ENCODE measurements at regions not wholly inside any gene's neighbourhood (a gene's known extent, or its start where the extent isn't known, plus 50 kb on each side); places are given as distances from the start of the nearest gene placed in this dataset.
"Not testable (repeated sequence)": the region's sequence is repeated elsewhere in the genome, so short reads cannot be mapped to it uniquely, and the experiment has no call there.

DNA sequence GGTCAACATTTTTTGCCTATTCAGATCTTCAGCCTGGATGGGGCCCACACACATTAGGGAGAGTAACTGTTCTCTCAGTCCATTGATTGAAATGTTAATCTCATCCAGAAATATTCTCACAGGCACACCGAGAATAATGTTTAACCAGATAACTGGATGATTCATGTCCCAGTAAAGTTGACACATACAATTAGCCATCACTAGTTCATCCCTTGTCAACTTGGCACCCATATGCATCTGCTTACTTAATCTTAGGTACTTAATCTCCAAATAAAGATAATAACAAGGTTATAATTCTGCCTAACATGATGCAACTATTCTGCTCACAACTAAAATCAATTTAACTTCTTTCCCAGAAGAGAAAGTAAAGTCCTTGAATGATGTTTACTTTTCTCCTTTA lies 502.6 kb downstream of the ADRA2A start:
- no peak for DNase-seq (ENCODE audit: low spot score)

DNA sequence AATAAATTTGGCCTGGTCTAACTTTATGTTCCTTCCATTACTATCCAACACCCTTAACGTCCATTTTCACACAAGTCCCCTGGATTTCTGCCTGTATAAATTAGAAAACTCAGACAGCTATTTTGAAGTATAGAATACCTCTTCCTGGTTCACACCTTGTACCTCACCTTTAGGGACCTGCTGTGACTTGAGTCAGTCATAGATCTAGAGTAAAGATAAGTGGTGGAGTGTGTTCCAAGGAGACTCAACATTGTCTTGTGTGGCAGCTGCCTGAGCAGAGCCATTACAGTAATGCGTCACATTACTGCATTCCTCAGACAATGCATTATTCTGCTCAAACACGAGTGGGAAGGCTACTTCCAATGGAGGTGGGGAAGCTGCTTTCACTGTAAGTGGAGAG lies 513.9 kb downstream of the ADRA2A start:
- DNase-seq (ENCODE audit: low spot score) = no peak

DNA sequence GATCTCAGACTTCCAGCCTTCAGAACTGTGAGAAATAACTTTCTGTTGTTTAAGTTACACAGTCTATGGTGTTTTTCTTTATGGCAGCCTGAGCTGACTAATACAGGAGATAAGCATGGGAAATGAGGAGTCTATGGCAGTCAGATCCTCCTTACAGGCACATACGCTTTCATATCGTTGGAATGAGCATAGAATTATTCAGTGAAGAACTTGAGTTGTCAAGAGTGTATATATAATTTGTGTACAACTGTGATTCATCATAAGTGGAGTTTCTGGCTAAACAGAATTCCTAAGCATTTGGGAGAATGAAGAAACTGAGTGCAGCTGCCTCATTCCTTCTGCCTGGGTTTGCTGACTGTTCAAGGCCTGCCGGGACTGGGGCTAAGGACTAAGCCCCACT lies 516.7 kb downstream of the ADRA2A start:
- no peak for DNase-seq (ENCODE audit: low spot score)

DNA sequence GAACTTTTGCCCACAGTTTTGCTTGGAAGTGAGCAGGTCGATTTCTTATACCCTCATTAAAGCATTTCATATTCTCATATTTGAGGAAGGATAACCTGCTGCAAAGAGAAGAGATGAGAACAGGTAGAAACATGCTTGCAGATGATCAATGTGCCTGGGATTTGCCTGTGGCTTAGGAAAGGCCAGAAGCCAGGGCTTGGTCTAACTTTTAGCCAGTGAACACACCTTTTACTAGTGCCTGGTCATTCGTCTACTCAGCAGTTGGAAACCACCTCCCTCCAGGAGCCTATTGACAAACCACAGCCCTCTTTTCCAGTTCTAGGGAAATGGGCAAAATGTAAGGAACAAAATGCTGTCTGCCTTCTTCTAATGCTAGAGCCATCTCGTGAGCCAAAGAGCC lies 518.3 kb downstream of the ADRA2A start:
- no peak for DNase-seq (ENCODE audit: low spot score)

DNA sequence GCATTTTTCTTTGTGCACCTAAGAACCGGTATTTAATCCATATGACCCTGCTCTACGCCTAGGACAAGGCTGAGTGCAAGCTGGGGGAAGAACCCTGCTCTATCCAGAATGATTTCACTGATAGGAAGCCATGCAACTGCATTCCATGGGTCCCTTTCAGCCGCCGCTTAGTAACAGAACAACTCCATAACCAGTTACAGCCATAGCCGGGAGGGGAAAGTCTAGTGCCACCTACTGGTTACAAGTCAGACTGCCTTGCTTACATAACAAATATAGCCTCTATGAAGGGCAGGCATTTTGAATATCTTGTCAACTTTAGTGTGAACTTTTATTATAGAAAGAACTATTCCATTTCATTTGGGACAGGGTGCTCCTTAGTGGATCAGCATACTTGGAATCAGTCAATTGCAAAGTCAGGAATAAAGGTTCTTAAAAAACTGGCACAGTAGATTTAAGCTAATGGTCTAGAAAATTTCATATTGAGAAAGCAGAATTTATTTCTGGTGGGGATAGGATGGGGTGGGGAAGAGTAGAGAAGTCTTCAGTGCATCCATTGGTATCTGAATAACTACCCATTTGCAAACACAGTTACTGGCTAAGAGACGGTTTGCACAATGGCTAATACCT lies 521.7 kb downstream of the ADRA2A start:
- DNase-seq (ENCODE audit: low spot score) = peak; percentile 63

DNA sequence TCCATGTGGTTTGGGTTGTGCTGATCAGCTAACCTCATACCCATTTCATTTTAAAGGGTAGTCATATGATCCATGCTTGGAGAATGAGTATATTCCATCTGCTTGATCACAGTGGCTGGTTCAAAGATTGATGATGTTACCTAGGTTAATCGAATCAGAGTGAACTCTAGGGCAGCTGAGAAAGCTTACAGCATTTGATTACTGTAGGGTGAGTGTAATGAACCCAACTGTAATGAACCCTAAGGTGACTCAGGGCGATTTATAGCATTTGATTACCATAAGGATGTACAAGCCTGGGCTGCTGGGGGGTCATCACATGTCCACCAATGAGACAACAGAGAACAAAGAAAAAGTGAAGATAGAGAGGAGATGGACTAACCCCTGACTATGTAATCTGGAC lies 523.1 kb downstream of the ADRA2A start:
- DNase-seq (ENCODE audit: low spot score) = no peak

DNA sequence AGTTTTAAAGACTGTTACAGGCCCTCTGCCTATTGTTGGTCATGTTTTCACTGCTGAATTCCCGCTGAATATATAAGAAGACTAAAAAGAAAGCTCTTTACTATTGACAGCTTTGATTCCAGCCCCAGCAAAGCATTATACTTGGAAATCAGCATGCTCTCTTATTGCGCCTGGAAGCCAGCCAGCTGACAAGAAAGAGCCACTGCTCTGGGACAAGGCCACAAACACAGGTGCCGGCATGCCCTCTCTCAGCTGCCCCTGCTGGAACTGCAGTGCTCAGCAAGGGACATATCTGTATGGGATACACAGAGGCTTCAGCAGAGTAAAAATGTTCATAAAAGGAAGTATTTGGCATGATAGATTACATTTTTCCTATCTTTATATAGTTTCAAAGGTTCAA lies 523.9 kb downstream of the ADRA2A start:
- DNase-seq (ENCODE audit: low spot score) = no peak

DNA sequence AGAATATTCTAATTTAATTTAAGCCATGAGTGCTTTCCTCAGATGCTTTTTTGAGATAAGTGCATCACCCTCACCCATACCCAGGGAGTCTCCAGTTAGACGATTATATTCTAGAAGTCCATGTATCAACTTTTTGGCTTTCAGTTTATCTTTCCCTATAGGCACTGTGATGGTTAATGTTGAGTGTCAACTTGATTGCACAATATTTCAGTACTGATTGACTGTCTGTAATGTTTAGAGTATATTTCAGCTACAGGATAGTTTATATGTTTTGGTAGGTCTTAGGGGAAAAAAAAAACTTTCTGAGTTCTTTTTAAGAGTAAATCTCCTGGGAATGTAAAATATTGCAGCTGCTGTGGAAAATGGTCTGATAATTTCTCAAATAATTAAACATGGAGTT lies 535.4 kb downstream of the ADRA2A start:
- DNase-seq (ENCODE audit: low spot score) = no peak

DNA sequence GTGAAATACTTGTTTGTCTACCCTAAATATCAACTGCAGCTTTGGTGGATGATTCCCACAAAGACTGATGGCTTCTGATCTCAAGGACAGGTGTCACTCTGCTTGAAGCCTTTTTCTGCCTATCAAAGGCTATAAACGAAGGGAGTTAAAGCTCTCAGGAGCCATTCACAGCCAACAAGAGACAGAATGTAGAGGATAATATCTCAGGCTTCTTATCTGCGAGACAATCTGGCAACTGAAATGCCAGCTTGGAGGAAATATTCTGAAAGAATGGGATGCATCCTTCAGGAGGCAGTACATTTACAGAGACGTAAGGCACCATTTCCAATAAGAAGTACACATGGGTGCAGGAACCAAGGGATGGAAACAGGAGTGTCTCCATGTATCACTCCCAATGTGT lies 549.4 kb downstream of the GPAM start:
- DNase-seq (ENCODE audit: low spot score) = no peak

DNA sequence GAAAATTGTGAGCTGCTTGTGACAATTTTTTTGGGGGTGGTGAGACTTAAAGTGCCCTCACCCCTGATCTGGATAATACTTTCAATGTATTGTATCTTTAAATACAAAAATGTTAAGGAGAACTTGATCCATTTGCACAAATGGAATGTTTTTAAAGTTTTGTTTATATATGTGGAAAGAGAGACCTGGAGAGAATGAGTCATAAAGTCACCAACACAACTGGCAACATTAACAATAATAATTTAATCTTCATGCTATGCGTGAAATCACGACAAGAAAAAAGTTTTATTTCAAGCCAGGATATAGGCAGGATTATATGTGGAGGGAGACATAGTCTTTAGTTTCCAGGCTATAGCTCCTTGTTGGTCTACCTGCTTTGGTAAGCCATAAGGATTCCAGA lies 537.5 kb downstream of the GPAM start:
- DNase-seq (ENCODE audit: low spot score) = no peak

DNA sequence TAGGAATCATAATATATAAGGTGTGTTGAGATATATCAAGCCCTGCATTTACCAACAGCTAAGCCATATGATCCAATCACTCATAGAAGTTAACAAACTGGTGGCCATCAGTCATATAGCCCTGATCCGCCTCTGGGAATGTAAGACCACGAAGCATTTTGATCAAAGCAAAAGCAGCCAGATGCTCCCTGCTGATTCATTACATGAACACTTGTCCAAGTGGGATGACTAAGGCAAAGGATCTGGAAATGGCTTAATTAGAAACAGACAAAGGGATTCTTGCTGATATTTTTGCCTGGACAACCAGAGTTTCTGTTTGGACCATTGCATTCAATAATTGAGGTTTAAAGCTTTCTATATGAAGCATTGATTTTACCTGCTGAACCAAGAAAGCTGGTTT lies 535.5 kb downstream of the GPAM start:
- no peak for DNase-seq (ENCODE audit: low spot score)

DNA sequence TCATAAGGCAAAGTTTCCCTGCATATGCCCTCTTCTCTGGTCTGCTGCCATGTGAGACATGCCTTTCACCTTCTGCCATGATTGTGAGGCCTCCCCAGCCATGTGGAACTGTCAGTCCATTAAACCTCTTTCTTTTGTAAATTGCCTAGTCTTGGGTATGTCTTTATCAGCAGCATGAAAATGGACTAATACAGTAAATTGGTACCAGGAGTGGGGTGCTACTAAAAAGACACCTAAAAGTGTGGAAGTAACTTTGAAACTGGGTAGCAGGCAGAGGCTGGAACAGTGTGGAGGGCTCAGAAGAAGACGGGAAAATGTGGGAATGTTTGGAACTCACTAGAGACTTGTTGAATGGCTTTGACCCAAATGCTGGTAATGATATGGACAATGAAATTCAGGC lies 534.5 kb downstream of the GPAM start:
- not testable (repeated sequence) for DNase-seq (ENCODE audit: low spot score)

DNA sequence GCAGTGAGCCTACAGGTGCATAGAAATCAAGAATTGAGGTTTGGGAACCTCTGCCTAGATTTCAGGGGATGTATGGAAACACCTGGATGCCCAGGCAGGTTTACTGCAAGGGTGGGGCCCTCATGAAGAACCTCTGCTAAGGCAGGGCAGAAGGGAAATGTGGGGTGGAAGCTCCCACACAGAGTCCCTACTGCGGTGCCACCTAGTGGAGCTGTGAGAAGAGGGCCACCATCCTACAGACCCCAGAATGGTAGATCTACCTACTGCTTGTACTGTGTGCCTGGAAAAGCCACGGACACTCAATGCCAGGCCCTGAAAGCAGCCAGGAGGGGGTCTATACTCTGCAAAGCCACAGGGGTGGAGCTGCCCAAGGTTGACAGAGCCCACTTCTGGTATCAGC lies 533.5 kb downstream of the GPAM start:
- no peak for DNase-seq (ENCODE audit: low spot score)

DNA sequence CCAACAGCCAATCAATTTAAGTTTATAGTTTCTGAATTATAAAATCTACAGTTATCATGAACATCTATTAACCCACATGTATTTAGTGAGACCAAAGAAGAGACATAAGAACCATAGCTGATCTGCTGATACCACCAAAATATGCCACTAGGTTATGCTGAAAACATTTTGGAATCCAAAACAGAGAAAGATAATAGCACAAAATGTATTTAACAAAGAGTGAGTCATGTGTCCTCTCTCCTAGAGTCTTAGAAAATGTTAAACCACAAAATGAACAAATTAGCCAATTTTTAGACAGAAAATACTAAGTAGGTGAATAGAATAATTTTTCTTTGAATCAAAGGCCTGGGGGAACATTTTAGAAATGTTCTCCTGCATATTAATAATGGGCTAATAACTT lies 527.5 kb downstream of the GPAM start:
- DNase-seq (ENCODE audit: low spot score) = no peak

DNA sequence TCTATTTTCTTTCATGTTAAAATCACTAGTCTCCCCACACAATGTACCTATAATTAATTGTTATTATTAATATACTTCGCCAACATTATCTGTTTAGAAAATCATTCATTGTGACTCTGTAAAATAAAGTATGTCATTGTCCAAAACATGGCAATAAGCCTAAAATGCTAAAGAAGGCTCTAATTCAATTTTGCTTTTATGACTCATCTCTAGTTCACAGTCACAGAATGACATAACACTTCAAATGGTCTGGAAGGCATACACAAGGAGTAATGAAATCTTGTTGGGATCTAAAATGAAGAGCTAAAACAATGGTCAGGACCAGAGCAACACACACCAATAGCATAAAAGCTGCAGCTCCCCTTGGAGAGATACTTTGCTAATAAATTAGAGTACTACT lies 505.8 kb downstream of the GPAM start:
- DNase-seq (ENCODE audit: low spot score) = no peak

DNA sequence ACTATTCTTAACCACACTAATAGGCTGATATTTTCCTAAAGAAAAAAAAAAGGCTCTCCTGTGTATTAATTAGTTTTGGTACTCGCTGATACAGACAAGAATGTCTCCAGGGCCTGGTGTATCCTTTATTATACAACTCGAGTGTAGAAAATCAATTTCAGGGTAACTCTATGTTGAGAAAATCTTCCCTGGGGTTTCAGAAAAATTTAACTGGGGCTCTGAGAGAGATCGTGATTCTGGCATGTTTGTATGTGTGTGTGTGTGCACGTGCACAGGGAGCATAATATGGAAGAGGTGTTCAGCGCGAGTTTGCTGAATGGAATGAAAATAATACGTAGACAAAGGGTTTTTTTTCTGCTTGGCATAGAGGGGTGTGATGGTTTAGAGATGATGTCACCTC lies 496.8 kb downstream of the GPAM start:
- no peak for DNase-seq (ENCODE audit: low spot score)

DNA sequence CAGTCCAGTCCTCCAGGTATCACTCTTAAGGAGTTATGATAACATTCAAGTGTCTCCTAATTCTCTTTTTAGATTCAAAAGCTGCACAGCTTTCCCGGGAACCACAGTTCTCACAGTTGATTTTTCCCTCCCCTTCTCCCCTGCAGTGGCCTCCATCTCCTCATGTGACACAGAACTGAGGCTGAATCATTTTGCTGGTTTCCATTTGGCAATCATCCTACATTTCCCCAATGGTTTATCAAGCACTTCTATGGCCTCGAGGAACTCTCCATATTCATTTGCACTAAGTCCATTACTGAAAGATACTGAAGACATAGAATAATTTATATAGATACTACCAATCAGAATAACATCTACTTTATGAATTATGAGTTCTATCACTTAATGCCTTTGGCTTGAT lies 484.9 kb downstream of the GPAM start:
- DNase-seq (ENCODE audit: low spot score) = no peak

DNA sequence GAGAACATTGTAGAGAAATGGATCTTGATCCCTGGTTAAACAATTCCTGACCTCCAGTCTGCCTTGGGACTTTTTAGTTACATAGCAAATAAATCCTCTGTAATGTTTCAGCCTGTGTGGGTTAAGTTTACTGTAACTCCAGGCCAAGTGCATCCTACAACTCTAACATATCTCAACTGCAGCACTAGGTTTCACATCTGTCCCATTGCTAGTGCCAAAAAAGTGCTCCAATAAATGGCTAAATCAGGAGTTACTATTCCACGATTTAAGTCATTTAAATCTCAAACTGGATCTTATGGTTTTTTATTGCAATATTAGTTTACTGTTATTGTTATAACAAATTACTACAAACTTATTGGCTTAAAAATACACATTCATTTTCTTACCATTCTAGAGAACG lies 479.6 kb downstream of the GPAM start:
- DNase-seq (ENCODE audit: low spot score) = no peak

DNA sequence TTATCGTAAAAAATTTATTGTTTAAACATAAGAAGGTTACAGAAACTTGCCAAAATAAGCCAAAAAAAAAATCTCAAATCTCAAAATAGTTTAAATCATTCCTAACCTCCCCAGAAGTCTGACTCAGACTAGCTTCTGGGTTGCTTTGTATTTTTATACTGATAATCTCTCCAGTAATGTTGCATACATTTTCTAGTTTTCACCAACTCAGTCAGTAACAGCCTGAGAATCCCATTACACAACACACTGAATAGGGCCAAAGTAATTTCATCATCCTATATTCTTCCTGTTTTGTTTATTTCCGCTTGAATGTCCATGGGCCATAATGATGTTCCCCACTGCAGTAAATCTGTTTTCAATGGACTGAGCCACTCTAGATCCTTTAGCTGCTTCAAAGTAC lies 478.5 kb downstream of the GPAM start:
- no peak for DNase-seq (ENCODE audit: low spot score)

DNA sequence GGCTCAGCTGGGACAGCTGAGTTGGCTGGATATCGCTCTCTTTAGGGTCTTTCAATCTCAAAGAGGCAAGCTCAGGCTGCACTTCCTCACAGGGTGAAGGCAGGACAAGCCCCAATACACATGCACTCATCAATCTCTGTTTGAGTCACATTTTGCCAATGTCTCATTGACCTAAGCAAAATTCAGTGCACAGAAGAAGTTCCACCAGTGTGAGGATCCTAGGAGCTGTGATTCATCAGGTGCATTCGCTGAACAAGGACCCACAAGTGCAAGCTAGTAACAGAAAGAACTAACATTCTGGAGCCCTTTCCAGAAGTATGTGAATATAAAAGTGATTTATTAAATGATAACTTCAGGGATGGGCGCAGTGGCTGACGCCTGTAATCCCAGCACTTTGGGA lies 477.2 kb downstream of the GPAM start:
- DNase-seq (ENCODE audit: low spot score) = no peak

DNA sequence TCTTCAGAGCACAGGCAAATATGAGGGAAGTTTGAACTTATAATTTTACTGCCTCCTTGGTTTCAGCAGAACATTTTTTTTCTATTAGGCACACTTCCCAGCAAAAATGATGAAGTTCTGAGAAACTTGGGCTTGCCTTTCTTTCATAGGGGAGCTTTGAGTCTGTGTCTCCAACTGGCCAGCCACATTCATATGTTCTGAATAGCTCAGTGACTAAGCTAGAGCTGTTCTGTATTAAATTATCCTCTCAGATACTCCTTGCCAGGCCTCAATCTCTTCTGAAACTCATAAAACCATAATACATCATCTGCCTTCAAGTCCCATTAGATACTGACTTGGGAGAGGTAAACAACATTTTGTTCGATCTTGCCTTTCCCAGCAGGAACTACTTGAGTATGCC lies 476.5 kb downstream of the GPAM start:
- DNase-seq (ENCODE audit: low spot score) = no peak

DNA sequence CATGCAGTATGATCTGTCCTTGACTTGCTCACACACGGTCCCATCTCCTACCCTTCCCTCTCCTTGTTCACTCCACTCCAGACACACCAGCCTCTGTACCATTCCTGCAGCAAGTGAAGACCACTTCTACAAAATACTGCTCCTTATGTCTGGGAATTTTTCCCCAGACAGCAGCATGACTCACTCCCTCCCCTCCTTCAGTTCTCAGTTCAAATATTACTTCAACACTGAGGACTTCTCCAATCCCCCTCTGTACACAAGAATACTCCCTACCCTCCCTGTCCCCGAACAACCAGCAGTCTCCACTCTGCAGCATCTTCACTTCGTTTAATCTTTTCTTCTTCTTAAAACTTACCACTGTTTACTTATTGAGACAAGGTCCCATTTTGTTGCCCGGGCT lies 474.0 kb downstream of the GPAM start:
- no peak for DNase-seq (ENCODE audit: low spot score)

DNA sequence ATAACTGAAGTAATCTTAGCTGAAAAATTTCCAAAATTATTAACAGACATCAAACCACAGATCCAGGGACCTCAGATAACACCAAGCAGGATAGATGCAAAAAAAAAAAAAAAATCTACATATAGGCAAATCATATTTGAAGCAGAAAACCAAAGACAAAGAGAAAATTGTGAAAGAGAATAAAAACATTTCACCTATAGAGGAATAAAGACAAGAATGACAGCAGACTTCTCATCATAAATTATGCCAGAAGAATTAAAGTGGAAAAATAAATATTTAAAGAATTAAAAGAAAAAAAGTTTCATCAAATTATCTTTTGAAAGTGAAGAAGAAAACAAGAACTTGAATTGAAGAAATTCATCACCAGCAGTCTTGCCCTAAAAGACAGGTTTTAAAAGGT lies 467.5 kb downstream of the GPAM start:
- DNase-seq (ENCODE audit: low spot score) = no peak

DNA sequence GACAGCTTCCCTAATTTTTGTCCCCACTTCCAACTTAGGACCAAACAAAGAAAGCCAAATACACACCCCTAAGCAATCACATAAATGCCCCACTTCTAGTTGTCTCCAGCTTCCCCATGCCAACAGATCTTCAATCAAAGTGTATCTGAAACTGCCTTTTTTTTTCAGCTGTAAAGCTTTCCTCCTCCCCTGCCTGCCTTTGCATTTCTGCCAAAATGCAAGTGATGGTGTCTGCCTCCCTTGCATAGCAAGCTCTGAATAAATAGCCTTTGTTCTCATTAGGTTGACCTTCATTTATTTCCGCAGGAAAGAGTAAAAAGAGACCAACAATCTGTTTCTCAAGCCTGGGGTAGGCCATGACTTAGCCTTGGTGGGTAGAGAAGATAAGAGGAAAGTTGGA lies 459.4 kb downstream of the GPAM start:
- DNase-seq (ENCODE audit: low spot score) = no peak

DNA sequence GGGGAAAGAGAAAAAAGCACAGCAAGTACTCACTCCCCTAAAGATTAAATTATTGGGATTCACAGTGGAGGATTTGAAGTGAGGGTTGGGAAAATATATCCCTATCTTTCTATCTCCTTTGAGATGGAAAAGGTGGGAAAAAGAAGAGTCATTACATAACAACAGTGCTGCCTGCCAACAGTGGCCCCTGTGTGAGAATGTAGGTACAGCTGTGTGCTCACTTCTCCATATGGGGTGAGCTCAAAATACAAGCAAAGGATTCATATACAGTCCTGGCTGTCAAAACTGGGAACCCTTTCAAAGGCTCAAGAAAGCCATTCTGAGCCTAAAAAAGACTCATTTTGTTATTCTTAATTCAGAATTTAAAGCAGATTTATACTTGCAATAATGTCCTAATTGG lies 458.5 kb downstream of the GPAM start:
- DNase-seq (ENCODE audit: low spot score) = no peak
